ENCODE measurements at regions not wholly inside any gene's neighbourhood (a gene's known extent, or its start where the extent isn't known, plus 50 kb on each side); places are given as distances from the start of the nearest gene placed in this dataset.

- DNase-seq (ENCODE audit: low read depth): peak; percentile 3
- no peak overlapping the region for H3K4me3 ChIP-seq (ENCODE audit: low read depth, low read length)
- no peak for TF ChIP-seq CTCF (IDR thresholded peaks at IDR 0.05; ENCODE audit: insufficient read depth, low read depth, low read length)
These were observed 96.8 kb downstream of the TMEM26 start for GRCh38 chr10:61356354-61356753.

- DNase-seq (ENCODE audit: low read depth): no peak
- no peak for TF ChIP-seq CTCF (IDR thresholded peaks at IDR 0.05; ENCODE audit: insufficient read depth, low read depth, low read length)
- no peak overlapping the region for H3K4me3 ChIP-seq (ENCODE audit: low read depth, low read length)
These were observed 98.0 kb downstream of the TMEM26 start for GRCh38 chr10:61355211-61355610.

- TF ChIP-seq CTCF (IDR thresholded peaks at IDR 0.05; ENCODE audit: insufficient read depth, low read depth, low read length): no peak
- H3K4me3 ChIP-seq (ENCODE audit: low read depth, low read length): no peak overlapping the region
- DNase-seq (ENCODE audit: low read depth): no peak
These were observed 98.7 kb downstream of the TMEM26 start for GRCh38 chr10:61354401-61354975.

- TF ChIP-seq CTCF (IDR thresholded peaks at IDR 0.05; ENCODE audit: insufficient read depth, low read depth, low read length): no peak
- H3K4me3 ChIP-seq (ENCODE audit: low read depth, low read length): no peak overlapping the region
- DNase-seq (ENCODE audit: low read depth): no peak
These were observed 102.4 kb downstream of the TMEM26 start for GRCh38 chr10:61350794-61351193.

- H3K4me3 ChIP-seq (ENCODE audit: low read depth, low read length): no peak overlapping the region
- no peak for TF ChIP-seq CTCF (IDR thresholded peaks at IDR 0.05; ENCODE audit: insufficient read depth, low read depth, low read length)
- DNase-seq (ENCODE audit: low read depth): no peak
These were observed 103.1 kb downstream of the TMEM26 start for GRCh38 chr10:61350068-61350467.

- no peak for TF ChIP-seq CTCF (IDR thresholded peaks at IDR 0.05; ENCODE audit: insufficient read depth, low read depth, low read length)
- no peak overlapping the region for H3K4me3 ChIP-seq (ENCODE audit: low read depth, low read length)
- no peak for DNase-seq (ENCODE audit: low read depth)
These were observed 106.3 kb downstream of the TMEM26 start for GRCh38 chr10:61346796-61347413.

GRCh38 chr10:61343796-61344195 lies 109.4 kb downstream of the TMEM26 start:
- H3K4me3 ChIP-seq (ENCODE audit: low read depth, low read length): no peak overlapping the region
- no peak for TF ChIP-seq CTCF (IDR thresholded peaks at IDR 0.05; ENCODE audit: insufficient read depth, low read depth, low read length)
- DNase-seq (ENCODE audit: low read depth): no peak

All from fibroblast of villous mesenchyme (primary cell).